Nucleus accumbens (tissue), 56 donors: ENCODE measurements at regions not wholly inside any gene's neighbourhood (a gene's known extent, or its start where the extent isn't known, plus 50 kb on each side); places are given as distances from the start of the nearest gene placed in this dataset.
"Not testable (repeated sequence)": the region's sequence is repeated elsewhere in the genome, so short reads cannot be mapped to it uniquely, and the experiment has no call there.

Source experiments
- DNase-seq, 56 donors: peaks; one replicate each; lab custom pipeline; 2025; lab: John Stamatoyannopoulos, UW

DNA sequence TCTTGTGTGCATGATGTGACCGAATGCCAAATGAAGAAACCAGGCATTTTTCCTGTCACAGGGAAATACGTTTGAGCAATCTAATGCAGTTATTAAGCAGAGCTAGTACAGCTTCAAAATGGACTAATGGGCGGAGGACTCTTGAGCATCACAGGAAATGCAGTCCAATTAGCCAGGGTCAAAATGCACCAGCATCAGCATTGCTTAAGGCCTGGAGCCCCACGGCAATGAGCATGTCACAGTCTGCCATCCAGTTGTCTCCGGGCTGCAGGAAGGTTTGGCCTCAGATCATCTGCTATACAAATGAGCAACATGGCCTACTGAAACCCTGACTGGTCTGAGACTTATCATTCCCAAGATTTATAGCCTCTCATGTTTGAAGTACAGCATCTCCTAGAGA, 652.1 kb upstream of the SLC35B3 start:
- no peak for DNase-seq

- DNase-seq = no peak
These were observed 651.0 kb upstream of the SLC35B3 start for GRCh38 chr6:9086331-9086730.

GRCh38 chr6:9085709-9086070, 650.3 kb upstream of the SLC35B3 start:
- DNase-seq = no peak

- no peak for DNase-seq
These were observed 649.8 kb upstream of the SLC35B3 start for GRCh38 chr6:9085054-9085708.

DNA sequence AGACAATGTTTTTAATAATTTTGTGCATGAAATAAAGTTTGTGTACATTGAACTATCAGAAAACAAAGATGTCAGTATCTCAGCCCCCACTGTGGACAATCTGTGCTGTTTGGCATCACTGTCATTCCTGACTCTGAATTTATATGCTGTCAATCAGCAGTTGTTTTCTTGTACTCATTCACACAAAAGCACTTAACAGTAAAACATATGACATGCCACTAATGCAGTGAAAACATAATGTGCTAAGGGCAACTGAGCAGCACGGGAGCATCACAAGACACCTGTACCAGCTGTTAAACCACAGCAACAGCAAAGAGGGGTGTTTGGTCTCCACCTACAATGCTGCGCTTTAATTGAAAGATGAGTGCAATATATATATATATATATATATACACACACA, 647.8 kb upstream of the SLC35B3 start:
- no peak for DNase-seq

DNA sequence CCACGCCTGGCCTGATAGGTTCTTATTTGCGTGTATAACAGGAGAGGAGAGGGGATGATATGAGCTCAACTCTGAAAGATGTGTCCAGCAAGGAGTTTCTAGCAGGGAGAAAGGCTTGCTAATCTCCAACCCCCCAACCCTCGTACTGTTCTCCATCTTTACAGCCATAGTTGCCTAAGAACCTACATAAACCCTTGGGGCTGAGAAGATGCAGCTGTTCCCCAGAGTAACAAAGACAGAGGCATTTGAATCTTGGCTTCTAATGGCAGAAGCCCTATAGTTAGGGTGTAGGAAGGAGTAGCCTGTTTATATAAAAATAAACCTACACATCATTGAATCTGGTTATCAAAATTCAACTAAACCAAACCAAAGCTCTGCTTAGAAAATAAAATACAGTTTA, 631.4 kb upstream of the SLC35B3 start:
- DNase-seq = no peak

DNA sequence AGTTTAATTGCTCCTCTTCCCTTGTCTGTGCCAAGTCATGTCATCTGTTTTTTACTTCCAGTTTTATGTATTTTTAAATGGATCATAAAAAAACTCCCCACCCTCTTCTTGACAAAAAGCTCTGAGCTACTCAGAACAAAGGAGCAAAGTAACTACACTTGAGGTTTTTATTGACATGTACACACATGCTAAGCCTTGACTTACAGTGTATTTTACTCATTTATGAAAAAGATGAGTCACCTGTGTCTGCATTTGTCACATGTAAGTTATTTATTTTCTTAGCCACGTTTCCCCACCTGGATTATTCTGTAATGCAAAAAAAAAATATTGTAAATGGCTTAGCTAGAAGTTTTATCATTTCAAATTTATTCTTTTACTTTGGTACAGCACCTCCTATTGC, 628.8 kb upstream of the SLC35B3 start:
- no peak for DNase-seq

DNA sequence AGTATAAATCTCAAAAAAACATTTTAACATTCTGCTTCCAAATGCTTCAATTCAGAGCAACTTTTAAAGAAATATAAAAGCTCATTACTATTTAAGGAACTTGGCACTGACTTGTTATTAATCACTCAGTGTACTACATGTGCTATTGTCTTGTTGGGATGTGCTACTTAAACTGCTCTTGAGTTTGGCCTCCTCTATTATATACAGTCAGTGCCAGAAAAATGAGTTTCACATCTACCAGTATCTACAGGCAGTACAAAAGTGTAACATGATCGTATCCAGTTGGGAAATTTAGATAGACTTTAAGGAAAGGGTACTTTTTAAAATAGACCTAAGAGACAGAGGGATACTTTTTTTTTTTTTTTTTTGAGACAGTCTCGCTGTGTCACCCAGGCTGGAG, 627.3 kb upstream of the SLC35B3 start:
- DNase-seq = no peak

DNA sequence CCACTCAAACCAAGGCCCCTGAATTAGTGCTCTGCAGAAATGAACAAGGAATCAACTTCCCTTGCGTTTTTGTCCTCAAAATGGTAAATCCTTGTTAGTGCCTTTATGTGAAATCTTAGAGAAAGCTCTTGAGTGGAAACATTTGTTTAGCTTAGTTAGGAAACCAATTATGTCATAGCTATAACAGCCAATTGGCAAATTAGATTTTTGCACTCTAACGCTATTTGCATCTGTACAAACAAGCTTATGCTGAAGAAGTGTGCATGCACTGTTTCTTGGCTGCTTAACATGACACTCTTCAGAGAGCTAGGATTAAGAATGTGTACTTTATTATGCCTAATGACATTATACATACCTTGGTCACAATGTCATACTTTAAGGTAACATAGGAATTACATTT, 622.6 kb upstream of the SLC35B3 start:
- DNase-seq = no peak

GRCh38 chr6:9056556-9056955, 621.2 kb upstream of the SLC35B3 start:
- DNase-seq = no peak

GRCh38 chr6:9044426-9044825, 609.1 kb upstream of the SLC35B3 start:
- no peak for DNase-seq

GRCh38 chr6:9040718-9041117, 605.4 kb upstream of the SLC35B3 start:
- DNase-seq = no peak

DNA sequence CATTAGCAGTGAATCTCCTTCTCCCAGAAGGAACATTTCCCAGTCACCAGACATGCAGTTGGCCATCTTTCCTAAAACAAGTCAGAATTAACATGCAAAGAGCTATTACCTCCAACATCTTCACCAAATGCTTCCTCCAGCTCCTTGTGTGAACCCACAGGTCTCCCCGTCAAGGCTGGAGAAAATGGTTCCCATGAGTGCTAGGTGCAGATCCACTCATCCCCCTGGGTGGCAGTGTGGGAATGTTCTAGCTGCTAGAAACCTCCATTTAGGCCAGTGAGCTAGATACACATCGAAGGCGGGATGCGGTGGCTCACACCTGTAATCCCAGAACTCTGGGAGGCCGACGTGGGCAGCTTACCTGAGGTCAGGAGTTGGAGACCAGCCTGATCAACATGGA, 603.9 kb upstream of the SLC35B3 start:
- no peak for DNase-seq

- DNase-seq = no peak
These were observed 592.7 kb upstream of the SLC35B3 start for GRCh38 chr6:9028086-9028485.

GRCh38 chr6:9025796-9026394, 590.5 kb upstream of the SLC35B3 start:
- DNase-seq = no peak

GRCh38 chr6:9025228-9025627, 589.9 kb upstream of the SLC35B3 start:
- no peak for DNase-seq

GRCh38 chr6:9024246-9024645, 588.9 kb upstream of the SLC35B3 start:
- not testable (repeated sequence) for DNase-seq

DNA sequence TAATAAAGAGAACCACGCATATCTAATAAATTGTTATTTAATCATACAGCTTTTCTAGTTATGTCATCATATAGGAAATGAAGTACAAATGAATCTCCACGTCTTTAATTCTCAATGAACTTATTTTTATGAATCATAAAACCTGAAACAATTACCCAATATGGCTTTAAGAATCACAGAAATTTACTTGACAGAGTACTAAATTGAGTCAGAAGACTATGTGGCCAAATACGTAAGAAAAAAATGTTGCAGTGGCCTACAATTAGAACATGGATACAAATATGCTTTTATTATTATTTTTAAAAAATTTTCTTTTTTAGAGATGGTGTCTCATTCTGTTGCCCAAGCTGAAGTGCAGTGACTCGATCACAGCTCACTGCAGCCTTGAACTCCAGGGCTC, 584.7 kb upstream of the SLC35B3 start:
- no peak for DNase-seq

DNA sequence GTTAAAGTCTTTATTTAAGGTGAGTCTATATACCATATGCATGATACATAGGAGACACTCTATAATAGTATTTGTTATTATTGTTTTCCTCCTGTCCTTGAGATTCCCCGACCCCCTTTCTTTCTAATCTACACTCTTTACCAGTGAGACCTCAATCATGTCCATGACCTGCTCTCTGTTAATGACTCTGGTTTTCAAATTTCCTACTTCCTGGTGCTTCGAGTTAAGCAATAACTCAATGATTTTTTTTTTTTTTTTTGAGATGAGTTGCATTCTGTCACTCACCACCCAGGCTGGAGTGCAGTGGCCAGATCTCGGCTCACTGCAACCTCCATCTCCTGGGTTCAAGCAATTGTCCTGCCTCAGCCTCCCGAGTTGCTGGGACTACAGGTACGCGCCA, 574.6 kb upstream of the SLC35B3 start:
- DNase-seq = no peak

- DNase-seq = no peak
These were observed 571.7 kb upstream of the SLC35B3 start for GRCh38 chr6:9007027-9007426.

GRCh38 chr6:9002833-9003232, 567.5 kb upstream of the SLC35B3 start:
- no peak for DNase-seq

DNA sequence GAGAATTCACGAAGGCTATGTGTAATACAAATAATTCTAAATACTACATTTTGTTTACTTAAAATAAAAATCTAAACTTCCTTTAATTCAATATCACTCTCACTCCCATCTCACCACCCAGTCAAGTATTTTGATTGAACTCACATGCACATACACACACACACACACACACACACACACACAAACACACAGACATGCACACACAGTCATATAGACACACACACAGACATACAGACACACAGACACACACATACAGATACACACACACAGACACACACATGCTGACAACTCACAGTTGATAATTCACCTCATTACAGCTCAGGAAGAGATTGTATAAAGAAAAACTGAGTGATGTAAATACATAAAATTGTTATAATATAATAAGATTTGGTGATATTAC, 559.8 kb upstream of the SLC35B3 start:
- no peak for DNase-seq

GRCh38 chr6:8993111-8993510, 557.8 kb upstream of the SLC35B3 start:
- DNase-seq = no peak
